ENCODE measurements at regions not wholly inside any gene's neighbourhood (a gene's known extent, or its start where the extent isn't known, plus 50 kb on each side); places are given as distances from the start of the nearest gene placed in this dataset.

- TF ChIP-seq GABPA (IDR thresholded peaks at IDR 0.05; ENCODE audit: low read depth), result no peak
- no peak for TF ChIP-seq REST (IDR thresholded peaks at IDR 0.05; ENCODE audit: insufficient replicate concordance, low read depth)
- no peak for TF ChIP-seq POLR2AphosphoS5 (IDR thresholded peaks at IDR 0.05; ENCODE audit: low read depth)
- TF ChIP-seq SPI1 (IDR thresholded peaks at IDR 0.05; ENCODE audit: borderline replicate concordance, low read depth), result no peak
- TF ChIP-seq CTCF (IDR thresholded peaks at IDR 0.05; ENCODE audit: insufficient read depth, low read length), result no peak
- no peaks in the 10 kb centered on the region for H3K27me3 ChIP-seq (ENCODE audit: insufficient read depth, poor library complexity, severe bottlenecking)
- H3K4me3 ChIP-seq (replicated peaks; ENCODE audit: insufficient read depth, low read length), result no peak overlapping the region
- no peak overlapping the region for H3K27ac ChIP-seq (replicated peaks)
- DNase-seq (ENCODE audit: low read depth in 1 of 2, low spot score in 1 of 2), result no peak
These were observed 316.1 kb upstream of the FANCL start for GRCh38 chr2:58557176-58557575.

- TF ChIP-seq REST (IDR thresholded peaks at IDR 0.05; ENCODE audit: insufficient replicate concordance, low read depth), result no peak
- no peak for TF ChIP-seq GABPA (IDR thresholded peaks at IDR 0.05; ENCODE audit: low read depth)
- TF ChIP-seq SPI1 (IDR thresholded peaks at IDR 0.05; ENCODE audit: borderline replicate concordance, low read depth), result no peak
- no peak for TF ChIP-seq CTCF (IDR thresholded peaks at IDR 0.05; ENCODE audit: insufficient read depth, low read length)
- no peak for TF ChIP-seq POLR2AphosphoS5 (IDR thresholded peaks at IDR 0.05; ENCODE audit: low read depth)
- no peak for DNase-seq (ENCODE audit: low read depth in 1 of 2, low spot score in 1 of 2)
- Histone ChIP-seq H3K27me3 (ENCODE audit: insufficient read depth, poor library complexity, severe bottlenecking) (no peaks in the 10 kb centered on the region), H3K27ac (replicated peaks) (no peak overlapping the region), H3K4me3 (replicated peaks; ENCODE audit: insufficient read depth, low read length) (no peak overlapping the region)
These were observed 312.8 kb upstream of the FANCL start for GRCh38 chr2:58553937-58554336.

GRCh38 chr2:58553522-58553921, 312.4 kb upstream of the FANCL start:
- Histone ChIP-seq H3K27ac (replicated peaks) (no peak overlapping the region), H3K27me3 (ENCODE audit: insufficient read depth, poor library complexity, severe bottlenecking) (no peaks in the 10 kb centered on the region), H3K4me3 (replicated peaks; ENCODE audit: insufficient read depth, low read length) (no peak overlapping the region)
- no peak for DNase-seq (ENCODE audit: low read depth in 1 of 2, low spot score in 1 of 2)
- TF ChIP-seq SPI1 (IDR thresholded peaks at IDR 0.05; ENCODE audit: borderline replicate concordance, low read depth) (no peak), REST (IDR thresholded peaks at IDR 0.05; ENCODE audit: insufficient replicate concordance, low read depth) (no peak), GABPA (IDR thresholded peaks at IDR 0.05; ENCODE audit: low read depth) (no peak), POLR2AphosphoS5 (IDR thresholded peaks at IDR 0.05; ENCODE audit: low read depth) (no peak), CTCF (IDR thresholded peaks at IDR 0.05; ENCODE audit: insufficient read depth, low read length) (no peak)

Measured in HL-60 (cell line).